Ammon's horn (tissue), 1 donor: ENCODE measurements at regions not wholly inside any gene's neighbourhood (a gene's known extent, or its start where the extent isn't known, plus 50 kb on each side); places are given as distances from the start of the nearest gene placed in this dataset.

ENCODE experiments used
- DNase-seq: peaks from one replicate; pipeline ENCODE4 v3.0.0-alpha.2; 2016; ENCODE audit warnings: low spot score

GRCh38 chr10:61089251-61089650, 145.3 kb upstream of the RHOBTB1 start:
- no peak for DNase-seq

- DNase-seq, result no peak
These were observed 140.5 kb upstream of the RHOBTB1 start for GRCh38 chr10:61084493-61084892.

- no peak for DNase-seq
These were observed 137.3 kb upstream of the RHOBTB1 start for GRCh38 chr10:61081301-61081700.

- DNase-seq, result no peak
These were observed 134.7 kb upstream of the RHOBTB1 start for GRCh38 chr10:61078542-61079275.

GRCh38 chr10:61076572-61077114, 132.7 kb upstream of the RHOBTB1 start:
- DNase-seq, result no peak

- no peak for DNase-seq
These were observed 129.4 kb upstream of the RHOBTB1 start for GRCh38 chr10:61073391-61073790.

- DNase-seq, result no peak
These were observed 127.6 kb upstream of the RHOBTB1 start for GRCh38 chr10:61071580-61071979.

- DNase-seq, result no peak
These were observed 124.5 kb upstream of the RHOBTB1 start for GRCh38 chr10:61068471-61068870.

GRCh38 chr10:61067671-61068336, 123.8 kb upstream of the RHOBTB1 start:
- no peak for DNase-seq

GRCh38 chr10:61066661-61067344, 122.8 kb upstream of the RHOBTB1 start:
- DNase-seq, result no peak

- DNase-seq, result no peak
These were observed 121.1 kb upstream of the RHOBTB1 start for GRCh38 chr10:61065051-61065450.

GRCh38 chr10:61064356-61064755, 120.4 kb upstream of the RHOBTB1 start:
- DNase-seq, result no peak

GRCh38 chr10:61063901-61064300, 119.9 kb upstream of the RHOBTB1 start:
- no peak for DNase-seq

- peak; percentile 69 for DNase-seq
These were observed 119.0 kb upstream of the RHOBTB1 start for GRCh38 chr10:61063034-61063433.

- DNase-seq, result peak; percentile 10
These were observed 118.0 kb upstream of the RHOBTB1 start for GRCh38 chr10:61061923-61062504.

- DNase-seq, result no peak
These were observed 115.7 kb upstream of the RHOBTB1 start for GRCh38 chr10:61059636-61060035.

GRCh38 chr10:61052469-61053205, 108.7 kb upstream of the RHOBTB1 start:
- DNase-seq, result no peak

GRCh38 chr10:61051344-61051743, 107.4 kb upstream of the RHOBTB1 start:
- no peak for DNase-seq

- no peak for DNase-seq
These were observed 106.2 kb upstream of the RHOBTB1 start for GRCh38 chr10:61050120-61050745.

- no peak for DNase-seq
These were observed 105.4 kb upstream of the RHOBTB1 start for GRCh38 chr10:61049386-61049785.
